ENCODE measurements at regions not wholly inside any gene's neighbourhood (a gene's known extent, or its start where the extent isn't known, plus 50 kb on each side); places are given as distances from the start of the nearest gene placed in this dataset.

GRCh38 chr9:27699621-27700020 is 126.3 kb upstream of the C9orf72 start:
- H3K4me1 Mint-ChIP-seq = peaks cover 33% of the 10 kb centered on the region
- no peaks in the 10 kb centered on the region for H3K36me3 Mint-ChIP-seq (ENCODE audit: low read depth)
- H3K27ac Mint-ChIP-seq = peak overlapping the region; percentile 84 to 96 (median 92)
- no peak overlapping the region for H3K4me3 Mint-ChIP-seq
- no peaks in the 10 kb centered on the region for H3K9me3 Mint-ChIP-seq
- no peaks in the 10 kb centered on the region for H3K27me3 Mint-ChIP-seq (ENCODE audit: low read depth)
- TF ChIP-seq CTCF (IDR thresholded peaks at IDR 0.05; ENCODE audit: unreplicated experiment in 3 of 3) = no peak

DNA sequence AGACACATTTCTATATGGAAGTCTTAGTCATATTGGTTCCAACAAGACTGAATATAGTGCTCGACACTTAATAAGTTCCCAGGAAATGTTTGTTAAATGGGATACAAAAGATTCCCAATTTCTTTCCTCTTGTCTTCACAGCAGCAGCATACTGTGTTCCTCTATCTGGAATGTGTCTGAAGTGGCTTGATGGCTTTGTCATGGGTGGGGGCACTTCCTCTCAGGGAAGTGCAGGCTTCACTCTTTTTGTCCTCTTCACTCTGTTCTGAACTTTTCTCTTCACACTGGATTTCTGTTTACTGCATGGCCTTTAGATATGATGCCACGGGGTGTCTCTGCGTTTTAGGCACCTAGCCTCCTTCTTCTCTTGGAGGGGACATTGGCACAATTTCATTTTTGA is 127.7 kb upstream of the C9orf72 start:
- peaks cover 33% of the 10 kb centered on the region for H3K4me1 Mint-ChIP-seq
- TF ChIP-seq CTCF (IDR thresholded peaks at IDR 0.05; ENCODE audit: unreplicated experiment in 3 of 3) = no peak
- H3K9me3 Mint-ChIP-seq = no peaks in the 10 kb centered on the region
- peak overlapping the region; percentile 84 to 96 (median 92) for H3K27ac Mint-ChIP-seq
- no peaks in the 10 kb centered on the region for H3K36me3 Mint-ChIP-seq (ENCODE audit: low read depth)
- H3K27me3 Mint-ChIP-seq (ENCODE audit: low read depth) = no peaks in the 10 kb centered on the region
- H3K4me3 Mint-ChIP-seq = no peak overlapping the region

DNA sequence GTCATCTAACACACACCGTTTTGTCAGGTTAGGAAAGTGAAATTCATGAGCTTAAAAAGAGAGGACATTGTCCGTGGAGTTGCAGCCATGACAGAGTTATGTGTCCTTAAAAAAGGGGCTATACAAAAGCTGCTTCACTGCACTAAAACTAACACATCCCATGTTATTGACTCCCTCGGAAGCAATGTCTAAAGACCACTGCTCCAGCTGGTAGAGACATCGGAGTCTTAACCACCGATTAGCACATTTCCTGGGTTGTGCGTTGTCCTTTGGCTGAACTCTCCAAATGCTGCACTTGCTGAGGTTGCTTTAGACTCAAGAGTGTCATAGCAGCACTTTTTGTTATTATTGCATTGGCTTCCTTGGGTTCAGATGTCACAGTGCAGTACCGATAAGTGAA is 128.3 kb upstream of the C9orf72 start:
- Mint-ChIP-seq H3K4me1 (peaks cover 33% of the 10 kb centered on the region), H3K27me3 (ENCODE audit: low read depth) (no peaks in the 10 kb centered on the region), H3K4me3 (peak overlapping the region in 2 of 3 experiments; percentile 23 to 52), H3K36me3 (ENCODE audit: low read depth) (no peaks in the 10 kb centered on the region), H3K27ac (peak overlapping the region; percentile 84 to 96 (median 92)), H3K9me3 (no peaks in the 10 kb centered on the region)
- TF ChIP-seq CTCF (IDR thresholded peaks at IDR 0.05; ENCODE audit: unreplicated experiment in 3 of 3) = no peak

- H3K27ac Mint-ChIP-seq = no peak overlapping the region
- H3K36me3 Mint-ChIP-seq (ENCODE audit: low read depth) = no peaks in the 10 kb centered on the region
- H3K27me3 Mint-ChIP-seq (ENCODE audit: low read depth) = no peaks in the 10 kb centered on the region
- no peak overlapping the region for H3K4me3 Mint-ChIP-seq
- H3K9me3 Mint-ChIP-seq = peaks cover 9% of the 10 kb centered on the region
- peaks cover 33% of the 10 kb centered on the region for H3K4me1 Mint-ChIP-seq
- TF ChIP-seq CTCF (IDR thresholded peaks at IDR 0.05; ENCODE audit: unreplicated experiment in 3 of 3) = no peak
Observed at GRCh38 chr9:27703216-27703980, 130.1 kb upstream of the C9orf72 start.

DNA sequence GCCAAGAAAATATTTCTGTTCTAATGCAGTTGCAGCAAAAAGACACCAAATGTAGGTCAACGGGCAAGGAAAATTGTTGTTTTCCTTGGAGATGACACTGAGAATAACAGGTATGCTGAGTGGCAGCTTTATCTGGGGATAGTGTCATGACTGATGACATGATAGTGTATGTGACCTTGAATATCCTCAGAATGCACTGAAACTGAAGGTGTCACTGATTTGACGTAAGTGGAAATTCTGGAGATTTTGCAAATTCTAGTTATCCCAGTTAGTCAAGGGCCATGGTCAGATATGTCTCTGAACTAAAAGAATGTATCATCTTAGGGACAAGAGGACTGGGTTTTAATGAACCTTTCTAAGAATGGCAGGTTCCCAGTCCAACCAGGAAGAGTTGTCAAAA is 138.0 kb upstream of the C9orf72 start:
- no peak for TF ChIP-seq CTCF (IDR thresholded peaks at IDR 0.05; ENCODE audit: unreplicated experiment in 3 of 3)
- Mint-ChIP-seq H3K4me1 (no peaks in the 10 kb centered on the region), H3K4me3 (no peak overlapping the region), H3K36me3 (ENCODE audit: low read depth) (no peaks in the 10 kb centered on the region), H3K9me3 (peaks cover 25% of the 10 kb centered on the region), H3K27me3 (ENCODE audit: low read depth) (no peaks in the 10 kb centered on the region), H3K27ac (no peak overlapping the region)

- H3K4me1 Mint-ChIP-seq = no peaks in the 10 kb centered on the region
- H3K36me3 Mint-ChIP-seq (ENCODE audit: low read depth) = no peaks in the 10 kb centered on the region
- no peak for TF ChIP-seq CTCF (IDR thresholded peaks at IDR 0.05; ENCODE audit: unreplicated experiment in 3 of 3)
- H3K4me3 Mint-ChIP-seq = no peak overlapping the region
- H3K27ac Mint-ChIP-seq = no peak overlapping the region
- peaks cover 20% of the 10 kb centered on the region for H3K9me3 Mint-ChIP-seq
- no peaks in the 10 kb centered on the region for H3K27me3 Mint-ChIP-seq (ENCODE audit: low read depth)
Observed at GRCh38 chr9:27712806-27713205, 139.5 kb upstream of the C9orf72 start.
